ENCODE measurements at regions not wholly inside any gene's neighbourhood (a gene's known extent, or its start where the extent isn't known, plus 50 kb on each side); places are given as distances from the start of the nearest gene placed in this dataset.

- TF ChIP-seq CTCF (IDR thresholded peaks at IDR 0.05; ENCODE audit: extremely low read depth, missing control alignments) = no peak
- DNase-seq (ENCODE audit: low spot score) = no peak
These were observed 143.8 kb downstream of the AVL9 start for GRCh38 chr7:32639122-32639521.

DNA sequence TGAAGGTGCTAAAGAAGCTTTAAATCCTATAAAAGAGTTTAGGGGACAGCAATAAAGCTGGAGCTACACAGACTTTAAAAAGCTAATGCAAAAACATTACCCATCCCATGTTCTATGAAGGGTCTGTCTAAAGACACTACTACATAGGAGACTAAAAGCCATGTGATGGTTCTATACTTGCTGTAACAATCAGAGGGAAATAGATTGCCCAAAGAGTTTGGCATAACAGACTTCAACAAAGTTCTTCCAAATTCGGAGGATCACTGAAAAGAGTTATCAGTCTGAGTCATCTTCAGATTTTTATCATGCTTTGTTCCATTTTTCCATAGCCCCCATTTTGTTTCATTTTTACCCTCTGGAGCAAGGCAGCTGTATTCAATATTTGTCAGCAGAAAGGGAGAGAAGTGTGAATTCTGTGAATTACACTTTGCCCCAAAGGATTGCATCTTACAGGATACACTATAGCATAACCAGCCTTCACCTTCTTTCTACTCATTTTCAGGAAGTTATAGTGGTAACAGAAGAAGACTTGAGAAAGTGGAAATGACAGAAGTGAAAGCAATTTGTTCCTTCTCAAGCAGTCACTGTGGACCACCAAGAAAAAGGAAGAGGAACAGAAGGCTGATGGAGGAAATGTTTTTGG is 143.3 kb downstream of the AVL9 start:
- DNase-seq (ENCODE audit: low spot score) = peak; percentile 15
